GM20000 (cell line): ENCODE measurements at regions not wholly inside any gene's neighbourhood (a gene's known extent, or its start where the extent isn't known, plus 50 kb on each side); places are given as distances from the start of the nearest gene placed in this dataset.

Experiments
- DNase-seq: peaks from one replicate; pipeline ENCODE4 v3.0.0; 2012; ENCODE audit warnings: low spot score
- CTCF ChIP-seq: IDR thresholded peaks from 2 replicates; pipeline ENCODE4 v1.5.1; 2012; ENCODE audit warnings: mild to moderate bottlenecking, control low read depth; ENCODE audit errors: extremely low read depth, missing control alignments

- TF ChIP-seq CTCF: no peak
- DNase-seq: no peak
Observed at GRCh38 chr6:15981956-15982355, 146.9 kb upstream of the MYLIP start.

- no peak for DNase-seq
- no peak for TF ChIP-seq CTCF
Observed at GRCh38 chr6:15980801-15981200, 148.1 kb upstream of the MYLIP start.

DNA sequence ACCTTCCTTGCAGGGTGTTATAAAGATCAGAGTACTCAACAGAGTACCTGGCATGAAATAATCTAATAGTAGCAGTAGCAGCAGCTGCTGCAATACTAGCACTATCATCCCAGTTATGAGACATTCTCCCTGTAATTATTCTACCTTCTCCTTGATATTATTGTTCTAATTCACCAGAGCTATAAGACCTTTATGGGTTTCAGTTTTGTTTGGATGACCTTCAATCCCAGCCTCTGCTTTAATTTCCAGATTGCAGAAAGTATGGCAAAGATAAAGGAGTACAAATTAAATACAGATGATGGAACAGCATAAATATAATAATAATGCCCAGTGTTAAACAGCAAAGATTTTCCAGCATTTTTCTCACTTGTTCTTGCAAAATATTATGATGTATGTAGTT, 150.5 kb upstream of the MYLIP start:
- DNase-seq: no peak
- no peak for TF ChIP-seq CTCF

GRCh38 chr6:15977050-15977449, 151.8 kb upstream of the MYLIP start:
- no peak for TF ChIP-seq CTCF
- no peak for DNase-seq

GRCh38 chr6:15974817-15975216, 154.1 kb upstream of the MYLIP start:
- no peak for DNase-seq
- no peak for TF ChIP-seq CTCF

DNA sequence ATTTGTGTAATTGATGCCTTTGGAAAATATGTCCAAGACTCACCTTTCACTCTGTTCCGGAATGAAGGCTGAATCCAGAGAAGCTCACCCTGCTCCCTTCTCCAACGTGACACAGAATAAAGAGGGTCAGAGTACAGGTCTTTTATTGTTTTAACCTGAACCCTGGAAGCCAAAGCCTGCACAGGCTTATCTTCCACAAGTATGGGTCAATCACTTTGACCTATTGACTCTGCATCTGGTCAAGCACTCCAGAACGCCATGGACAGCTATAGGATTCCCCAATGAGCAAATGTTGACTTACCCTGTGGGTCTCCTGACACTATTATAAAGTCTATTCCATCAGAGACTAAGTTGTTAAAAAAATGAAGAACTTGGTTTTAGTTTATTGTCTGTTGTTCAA, 158.4 kb upstream of the MYLIP start:
- no peak for TF ChIP-seq CTCF
- no peak for DNase-seq

DNA sequence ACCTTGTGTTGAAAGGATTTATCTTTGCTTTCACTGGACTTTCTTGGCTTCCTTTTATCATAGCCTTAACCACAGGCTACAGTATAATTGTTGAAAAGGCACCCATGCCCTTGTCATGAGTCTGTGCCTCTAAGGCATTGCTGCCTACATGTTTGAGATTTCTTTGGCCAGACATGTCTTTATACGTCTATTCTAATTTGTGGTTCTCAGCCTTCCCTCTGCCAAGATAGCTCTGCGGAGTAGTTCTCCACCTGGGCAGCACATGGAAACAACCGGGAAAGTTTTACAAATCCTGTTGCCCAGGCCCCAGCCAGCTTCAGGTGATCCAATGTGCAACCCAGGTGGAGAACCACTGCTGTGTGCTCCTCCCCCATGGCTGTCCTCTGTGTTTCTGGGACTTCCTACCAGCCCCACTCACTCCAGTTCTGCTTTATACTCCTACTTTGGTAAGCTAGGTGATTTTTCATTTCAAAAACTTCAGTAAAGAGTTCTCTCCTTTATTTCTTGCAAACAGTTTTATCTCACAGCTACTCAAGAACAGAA, 159.6 kb upstream of the MYLIP start:
- TF ChIP-seq CTCF: no peak

More for the DNA sequence above, 159.6 kb upstream of the MYLIP start:
- DNase-seq: no peak
